PFSK-1 (cell line): ENCODE measurements at regions not wholly inside any gene's neighbourhood (a gene's known extent, or its start where the extent isn't known, plus 50 kb on each side); places are given as distances from the start of the nearest gene placed in this dataset.

Source experiments
- FOXP2 ChIP-seq: optimal IDR thresholded peaks from 2 replicates; pipeline ENCODE3; 2011; ENCODE audit warnings: borderline replicate concordance, control low read depth, inconsistent platforms; ENCODE audit not compliant: insufficient read depth; ENCODE audit errors: extremely low read length, extremely low read depth
- POLR2AphosphoS5 ChIP-seq: IDR thresholded peaks from 2 replicates; pipeline ENCODE4 v1.6.1; 2012; ENCODE audit warnings: low read depth, mild to moderate bottlenecking, control low read depth, low read length, moderate library complexity
- REST ChIP-seq, 2 experiments: IDR thresholded peaks; 2 replicates each; pipeline versions ENCODE4 v1.6.1 to v1.8.0; 2011 to 2012; ENCODE audit warnings: low read depth in 2 of 2, low read length in 2 of 2, control low read depth in 1 of 2, inconsistent platforms in 1 of 2, mild to moderate bottlenecking in 1 of 2, moderate library complexity in 1 of 2; ENCODE audit not compliant: insufficient read depth in 1 of 2
- SIN3A ChIP-seq: IDR thresholded peaks from 2 replicates; pipeline ENCODE4 v1.6.1; 2012; ENCODE audit warnings: mild to moderate bottlenecking, low read length, moderate library complexity, borderline replicate concordance; ENCODE audit not compliant: insufficient read depth
- TAF1 ChIP-seq: IDR thresholded peaks from 2 replicates; pipeline ENCODE4 v1.6.1; 2012; ENCODE audit warnings: low read length, control low read depth, borderline replicate concordance; ENCODE audit not compliant: insufficient read depth

- TF ChIP-seq POLR2AphosphoS5 (no peak), REST (IDR thresholded peaks at IDR 0.05; ENCODE audit: insufficient read depth in 1 of 2, low read depth in 2 of 2, low read length in 2 of 2) (no peak), FOXP2 (no peak), TAF1 (no peak), SIN3A (no peak)
These were observed 83.4 kb upstream of the ABCD3 start for GRCh38 chr1:94334764-94335163.
